Vagina (tissue), 2 donors: ENCODE measurements at regions not wholly inside any gene's neighbourhood (a gene's known extent, or its start where the extent isn't known, plus 50 kb on each side); places are given as distances from the start of the nearest gene placed in this dataset.

Experiments used
- DNase-seq, 2 donors: peaks; one replicate each; pipeline ENCODE4 v3.0.0-alpha.2; 2017; ENCODE audit errors: extremely low spot score in 2 of 2
- H3K27ac ChIP-seq: fragments of 200-600 bp; sonication (generic); one replicate; pipeline ENCODE4 v1.5.1; 2019
- H3K27me3 ChIP-seq: fragments of 200-600 bp; sonication (generic); one replicate; pipeline ENCODE4 v1.5.1; 2019
- H3K36me3 ChIP-seq, 2 donors: fragments of 200-600 bp; sonication (generic); one replicate each; pipeline ENCODE4 v1.5.1; 2017 to 2019
- H3K4me1 ChIP-seq: fragments of 200-600 bp; sonication (generic); one replicate; pipeline ENCODE4 v1.5.1; 2019
- H3K4me3 ChIP-seq, 2 donors: fragments of 200-600 bp; sonication (generic); 1 replicate in 1 of 2; 2 replicates in 1 of 2; pipeline ENCODE4 v1.5.1; 2016 to 2019
- H3K9me3 ChIP-seq: fragments of 200-600 bp; sonication (generic); one replicate; pipeline ENCODE4 v1.5.1; 2019
- CTCF ChIP-seq, 3 experiments: fragments of 450-650 bp in 2 of 3; fragments of 200-600 bp in 1 of 3; sonication (generic) in 1 of 3; IDR thresholded peaks; one replicate each; pipeline ENCODE4 v1.5.1; 2017 to 2019; ENCODE audit warnings: antibody characterized with exemption in 3 of 3, mild to moderate bottlenecking in 2 of 3, moderate library complexity in 2 of 3
- POLR2A ChIP-seq, 2 donors: fragments of 450-650 bp; IDR thresholded peaks; one replicate each; pipeline ENCODE4 v1.6.1; 2017; ENCODE audit warnings: antibody characterized with exemption in 2 of 2, mild to moderate bottlenecking in 2 of 2, moderate library complexity in 2 of 2
- POLR2AphosphoS5 ChIP-seq, 2 donors: sonication (generic); formaldehyde crosslinking; IDR thresholded peaks; one replicate each; pipeline ENCODE4 v1.9.0; 2017; ENCODE audit warnings: antibody characterized with exemption in 2 of 2, mild to moderate bottlenecking in 2 of 2, low read depth in 1 of 2; ENCODE audit not compliant: insufficient read depth in 1 of 2
- intact Hi-C: fragments of 100-400 bp; cut with DNase I; formaldehyde crosslinking; loops from one replicate; pipeline ENCODE4 v1.15.1; 2023

GRCh38 chr13:107370015-107370785 is 802.3 kb upstream of the ARGLU1 start:
- H3K4me1 ChIP-seq, result no peaks in the 10 kb centered on the region
- no peaks in the 10 kb centered on the region for H3K27me3 ChIP-seq
- no peak overlapping the region for H3K27ac ChIP-seq
- no peak for DNase-seq
- no peak overlapping the region for H3K4me3 ChIP-seq
- H3K36me3 ChIP-seq, result no peaks in the 10 kb centered on the region
- no peaks in the 10 kb centered on the region for H3K9me3 ChIP-seq
- intact Hi-C loops, result no loop called here
- TF ChIP-seq POLR2AphosphoS5 (IDR thresholded peaks at IDR 0.05; ENCODE audit: insufficient read depth in 1 of 2, low read depth in 1 of 2), result no peak
- TF ChIP-seq POLR2A (IDR thresholded peaks at IDR 0.05), result no peak
- no peak for TF ChIP-seq CTCF (IDR thresholded peaks at IDR 0.05)

GRCh38 chr13:107367258-107367657 is 799.3 kb upstream of the ARGLU1 start:
- no peaks in the 10 kb centered on the region for H3K4me1 ChIP-seq
- intact Hi-C loops, result no loop called here
- DNase-seq, result no peak
- no peak overlapping the region for H3K27ac ChIP-seq
- no peaks in the 10 kb centered on the region for H3K36me3 ChIP-seq
- H3K9me3 ChIP-seq, result no peaks in the 10 kb centered on the region
- no peaks in the 10 kb centered on the region for H3K27me3 ChIP-seq
- TF ChIP-seq POLR2A (IDR thresholded peaks at IDR 0.05) (no peak), CTCF (IDR thresholded peaks at IDR 0.05) (no peak), POLR2AphosphoS5 (IDR thresholded peaks at IDR 0.05; ENCODE audit: insufficient read depth in 1 of 2, low read depth in 1 of 2) (no peak)
- H3K4me3 ChIP-seq, result no peak overlapping the region

GRCh38 chr13:107365466-107366215 is 797.7 kb upstream of the ARGLU1 start:
- no peak for TF ChIP-seq POLR2A (IDR thresholded peaks at IDR 0.05)
- Histone ChIP-seq H3K27ac (no peak overlapping the region), H3K27me3 (no peaks in the 10 kb centered on the region), H3K36me3 (no peaks in the 10 kb centered on the region), H3K4me1 (no peaks in the 10 kb centered on the region), H3K4me3 (no peak overlapping the region), H3K9me3 (no peaks in the 10 kb centered on the region)
- DNase-seq, result no peak
- intact Hi-C loops, result no loop called here

- no peaks in the 10 kb centered on the region for H3K4me1 ChIP-seq
- TF ChIP-seq POLR2AphosphoS5 (IDR thresholded peaks at IDR 0.05; ENCODE audit: insufficient read depth in 1 of 2, low read depth in 1 of 2) (no peak), CTCF (IDR thresholded peaks at IDR 0.05) (no peak)
- intact Hi-C loops, result no loop called here
- DNase-seq, result no peak
- no peak overlapping the region for H3K27ac ChIP-seq
- H3K4me3 ChIP-seq, result no peak overlapping the region
- H3K9me3 ChIP-seq, result no peaks in the 10 kb centered on the region
- H3K36me3 ChIP-seq, result no peaks in the 10 kb centered on the region
- no peaks in the 10 kb centered on the region for H3K27me3 ChIP-seq
Observed at GRCh38 chr13:107364658-107365057, 796.7 kb upstream of the ARGLU1 start.

- Histone ChIP-seq H3K9me3 (no peaks in the 10 kb centered on the region), H3K27me3 (no peaks in the 10 kb centered on the region), H3K4me1 (no peaks in the 10 kb centered on the region), H3K27ac (no peak overlapping the region), H3K4me3 (no peak overlapping the region), H3K36me3 (no peaks in the 10 kb centered on the region)
- DNase-seq, result no peak
- TF ChIP-seq POLR2AphosphoS5 (IDR thresholded peaks at IDR 0.05; ENCODE audit: insufficient read depth in 1 of 2, low read depth in 1 of 2), result no peak
- no peak for TF ChIP-seq CTCF (IDR thresholded peaks at IDR 0.05)
- TF ChIP-seq POLR2A (IDR thresholded peaks at IDR 0.05), result no peak
- intact Hi-C loops, result no loop called here
Observed at GRCh38 chr13:107361666-107362065, 793.7 kb upstream of the ARGLU1 start.
